Glutamatergic neuron (in vitro differentiated cells): ENCODE measurements at regions not wholly inside any gene's neighbourhood (a gene's known extent, or its start where the extent isn't known, plus 50 kb on each side); places are given as distances from the start of the nearest gene placed in this dataset.
A peak's percentile ranks its signal among the peaks of the same experiment; 100 is the strongest.

Experiments used
- DNase-seq: peaks from one replicate; pipeline ENCODE4 v3.0.0; 2022
- H3K27ac Mint-ChIP-seq: one replicate; pipeline ENCODE4 v1.8.0; 2020; ENCODE audit warnings: mild to moderate bottlenecking, mixed read lengths, inconsistent platforms; ENCODE audit not compliant: unreplicated experiment
- H3K27me3 Mint-ChIP-seq: one replicate; pipeline ENCODE4 v1.8.0; 2020; ENCODE audit warnings: mild to moderate bottlenecking, moderate library complexity, mixed read lengths, inconsistent platforms; ENCODE audit not compliant: unreplicated experiment
- H3K36me3 Mint-ChIP-seq: one replicate; pipeline ENCODE4 v1.8.0; 2020; ENCODE audit warnings: mild to moderate bottlenecking, mixed read lengths, inconsistent platforms; ENCODE audit not compliant: unreplicated experiment
- H3K4me1 Mint-ChIP-seq: one replicate; pipeline ENCODE4 v1.8.0; 2020; ENCODE audit warnings: mild to moderate bottlenecking, low read depth, mixed read lengths, inconsistent platforms; ENCODE audit not compliant: unreplicated experiment
- H3K4me3 Mint-ChIP-seq: one replicate; pipeline ENCODE4 v1.8.0; 2020; ENCODE audit warnings: mild to moderate bottlenecking, mixed read lengths, inconsistent platforms; ENCODE audit not compliant: unreplicated experiment
- H3K9me3 Mint-ChIP-seq: one replicate; pipeline ENCODE4 v1.8.0; 2020; ENCODE audit warnings: mild to moderate bottlenecking, moderate library complexity, mixed read lengths, inconsistent platforms; ENCODE audit not compliant: unreplicated experiment
- CTCF ChIP-seq: fragments of 200-600 bp; sonication (generic); IDR thresholded peaks from one replicate; pipeline ENCODE4 v1.5.0; 2021; ENCODE audit not compliant: partially characterized antibody, unreplicated experiment

- no peak for TF ChIP-seq CTCF
- Mint-ChIP-seq H3K27me3 (peaks cover 3% of the 10 kb centered on the region), H3K4me1 (peaks cover 9% of the 10 kb centered on the region), H3K9me3 (peaks cover 3% of the 10 kb centered on the region), H3K4me3 (no peak overlapping the region), H3K27ac (no peak overlapping the region), H3K36me3 (peaks cover 12% of the 10 kb centered on the region)
- DNase-seq = no peak
These were observed 104.6 kb upstream of the KLF3 start for GRCh38 chr4:38559374-38559773.

- peaks cover 3% of the 10 kb centered on the region for H3K9me3 Mint-ChIP-seq
- peaks cover 3% of the 10 kb centered on the region for H3K27me3 Mint-ChIP-seq
- H3K4me3 Mint-ChIP-seq = no peak overlapping the region
- TF ChIP-seq CTCF = no peak
- peaks cover 9% of the 10 kb centered on the region for H3K36me3 Mint-ChIP-seq
- peaks cover 9% of the 10 kb centered on the region for H3K4me1 Mint-ChIP-seq
- no peak for DNase-seq
- no peak overlapping the region for H3K27ac Mint-ChIP-seq
These were observed 103.7 kb upstream of the KLF3 start for GRCh38 chr4:38560340-38560739.

- no peak overlapping the region for H3K27ac Mint-ChIP-seq
- peaks cover 3% of the 10 kb centered on the region for H3K9me3 Mint-ChIP-seq
- no peak overlapping the region for H3K4me3 Mint-ChIP-seq
- DNase-seq = no peak
- TF ChIP-seq CTCF = no peak
- H3K36me3 Mint-ChIP-seq = peaks cover 2% of the 10 kb centered on the region
- peaks cover 3% of the 10 kb centered on the region for H3K27me3 Mint-ChIP-seq
- H3K4me1 Mint-ChIP-seq = peaks cover 9% of the 10 kb centered on the region
These were observed 103.0 kb upstream of the KLF3 start for GRCh38 chr4:38560768-38561558.

GRCh38 chr4:38562751-38563198 is 101.2 kb upstream of the KLF3 start:
- Mint-ChIP-seq H3K4me3 (no peak overlapping the region), H3K36me3 (no peaks in the 10 kb centered on the region)

More at GRCh38 chr4:38562751-38563198, 101.2 kb upstream of the KLF3 start:
- DNase-seq = no peak
- no peak for TF ChIP-seq CTCF
- H3K27ac Mint-ChIP-seq = peak overlapping the region; percentile 41
- peaks cover 3% of the 10 kb centered on the region for H3K9me3 Mint-ChIP-seq
- H3K4me1 Mint-ChIP-seq = peaks cover 9% of the 10 kb centered on the region
- peaks cover 3% of the 10 kb centered on the region for H3K27me3 Mint-ChIP-seq
